Fibroblast of lung (primary cell): ENCODE measurements at regions not wholly inside any gene's neighbourhood (a gene's known extent, or its start where the extent isn't known, plus 50 kb on each side); places are given as distances from the start of the nearest gene placed in this dataset.
A peak's percentile ranks its signal among the peaks of the same experiment; 100 is the strongest.

Source experiments
- DNase-seq, 2 donors: peaks; one replicate each; pipeline versions ENCODE4 v3.0.0 to v3.0.0-alpha.2; 2010; ENCODE audit warnings: low read depth in 2 of 2
- H2AFZ ChIP-seq: 2 replicates; pipeline ENCODE4 v1.5.1; 2012; ENCODE audit warnings: low read length, control low read depth, inconsistent platforms
- H3K27ac ChIP-seq: 2 replicates; pipeline ENCODE4 v1.5.1; 2011; ENCODE audit warnings: low read length, control low read depth; ENCODE audit not compliant: insufficient read depth
- H3K27me3 ChIP-seq: 2 replicates; pipeline ENCODE4 v1.5.1; 2011; ENCODE audit warnings: mild to moderate bottlenecking, low read length; ENCODE audit not compliant: control insufficient read depth, insufficient read depth
- H3K36me3 ChIP-seq: 2 replicates; pipeline ENCODE4 v1.5.1; 2011; ENCODE audit warnings: low read length; ENCODE audit not compliant: control insufficient read depth, insufficient read depth
- H3K4me1 ChIP-seq: 2 replicates; pipeline ENCODE4 v1.5.1; 2011; ENCODE audit warnings: low read length; ENCODE audit not compliant: control insufficient read depth, insufficient read depth; ENCODE audit errors: extremely low read depth
- H3K4me2 ChIP-seq: 2 replicates; pipeline ENCODE4 v1.5.1; 2011; ENCODE audit warnings: low read length, control low read depth; ENCODE audit not compliant: insufficient read depth; ENCODE audit errors: extremely low read depth
- H3K4me3 ChIP-seq, 4 experiments: fragments of 200-600 bp in 1 of 4; sonication (generic) in 1 of 4; replicated peaks in 1 of 4; 2 replicates each; pipeline ENCODE4 v1.5.1; 2011 to 2016; ENCODE audit warnings: low read length in 4 of 4, low read depth in 3 of 4, mild to moderate bottlenecking in 3 of 4, control low read depth in 2 of 4, inconsistent platforms in 1 of 4, mixed read lengths in 1 of 4; ENCODE audit not compliant: insufficient read depth in 1 of 4; ENCODE audit errors: control extremely low read depth in 1 of 4
- H3K79me2 ChIP-seq: 2 replicates; pipeline ENCODE4 v1.5.1; 2012; ENCODE audit warnings: mild to moderate bottlenecking, low read length, inconsistent platforms; ENCODE audit not compliant: control insufficient read depth, insufficient read depth
- H3K9ac ChIP-seq: 2 replicates; pipeline ENCODE4 v1.5.1; 2011; ENCODE audit warnings: mild to moderate bottlenecking, low read length, control low read depth; ENCODE audit not compliant: insufficient read depth
- H3K9me3 ChIP-seq: 2 replicates; pipeline ENCODE4 v1.5.1; 2012; ENCODE audit warnings: low read depth, low read length; ENCODE audit not compliant: control insufficient read depth, insufficient read depth
- H4K20me1 ChIP-seq: 2 replicates; pipeline ENCODE4 v1.5.1; 2011; ENCODE audit warnings: low read length; ENCODE audit not compliant: control insufficient read depth, insufficient read depth; ENCODE audit errors: extremely low read depth
- EZH2 ChIP-seq: IDR thresholded peaks from 2 replicates; pipeline ENCODE4 v1.5.1; 2012; ENCODE audit warnings: low read length, control low read depth, mild to moderate bottlenecking; ENCODE audit errors: missing control alignments
- TF ChIP-seq, protein P1 (sequence below), 2 donors: IDR thresholded peaks in 1 of 2; conservative IDR thresholded peaks in 1 of 2; 1 replicate in 1 of 2; 2 replicates in 1 of 2; pipeline ENCODE4 v1.5.1; 2011 to 2012; ENCODE audit warnings: low read length in 2 of 2, control low read depth in 1 of 2, inconsistent platforms in 1 of 2, low read depth in 1 of 2, mild to moderate bottlenecking in 1 of 2

DNA sequence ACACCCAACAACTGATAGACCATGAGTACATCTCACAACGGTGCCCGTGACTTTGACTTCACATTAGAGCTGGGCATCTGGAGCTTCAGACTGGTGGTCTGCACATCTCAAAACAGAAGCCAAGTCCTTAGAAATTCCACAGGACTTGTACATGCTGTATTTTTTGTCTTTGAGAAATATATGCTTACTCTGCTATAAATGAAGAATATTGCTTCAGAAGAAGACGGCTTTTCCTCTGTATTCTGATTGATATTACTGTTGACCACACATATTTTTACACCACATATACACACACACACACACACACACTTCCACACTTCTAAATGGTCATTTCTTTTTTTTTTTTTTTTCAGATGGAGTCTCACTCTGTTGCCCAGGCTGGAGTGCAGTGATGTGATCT lies 338.3 kb upstream of the KIF2A start:
- no peak overlapping the region for H3K4me2 ChIP-seq
- H3K27ac ChIP-seq: no peak overlapping the region
- no peaks in the 10 kb centered on the region for H3K9me3 ChIP-seq
- H3K79me2 ChIP-seq: no peaks in the 10 kb centered on the region
- peaks cover 3% of the 10 kb centered on the region for H3K4me1 ChIP-seq
- no peaks in the 10 kb centered on the region for H3K36me3 ChIP-seq
- no peak for DNase-seq
- H2AFZ ChIP-seq: no peak overlapping the region
- H3K4me3 ChIP-seq: no peak overlapping the region
- no peaks in the 10 kb centered on the region for H3K27me3 ChIP-seq
- H4K20me1 ChIP-seq: no peaks in the 10 kb centered on the region
- H3K9ac ChIP-seq: no peak overlapping the region
- TF ChIP-seq, protein P1, sequence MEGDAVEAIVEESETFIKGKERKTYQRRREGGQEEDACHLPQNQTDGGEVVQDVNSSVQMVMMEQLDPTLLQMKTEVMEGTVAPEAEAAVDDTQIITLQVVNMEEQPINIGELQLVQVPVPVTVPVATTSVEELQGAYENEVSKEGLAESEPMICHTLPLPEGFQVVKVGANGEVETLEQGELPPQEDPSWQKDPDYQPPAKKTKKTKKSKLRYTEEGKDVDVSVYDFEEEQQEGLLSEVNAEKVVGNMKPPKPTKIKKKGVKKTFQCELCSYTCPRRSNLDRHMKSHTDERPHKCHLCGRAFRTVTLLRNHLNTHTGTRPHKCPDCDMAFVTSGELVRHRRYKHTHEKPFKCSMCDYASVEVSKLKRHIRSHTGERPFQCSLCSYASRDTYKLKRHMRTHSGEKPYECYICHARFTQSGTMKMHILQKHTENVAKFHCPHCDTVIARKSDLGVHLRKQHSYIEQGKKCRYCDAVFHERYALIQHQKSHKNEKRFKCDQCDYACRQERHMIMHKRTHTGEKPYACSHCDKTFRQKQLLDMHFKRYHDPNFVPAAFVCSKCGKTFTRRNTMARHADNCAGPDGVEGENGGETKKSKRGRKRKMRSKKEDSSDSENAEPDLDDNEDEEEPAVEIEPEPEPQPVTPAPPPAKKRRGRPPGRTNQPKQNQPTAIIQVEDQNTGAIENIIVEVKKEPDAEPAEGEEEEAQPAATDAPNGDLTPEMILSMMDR (conservative IDR thresholded peaks at IDR 0.05 in 1 of 2, IDR thresholded peaks at IDR 0.05 in 1 of 2; ENCODE audit: low read depth in 1 of 2, low read length in 2 of 2): no peak
- TF ChIP-seq EZH2: no peak

DNA sequence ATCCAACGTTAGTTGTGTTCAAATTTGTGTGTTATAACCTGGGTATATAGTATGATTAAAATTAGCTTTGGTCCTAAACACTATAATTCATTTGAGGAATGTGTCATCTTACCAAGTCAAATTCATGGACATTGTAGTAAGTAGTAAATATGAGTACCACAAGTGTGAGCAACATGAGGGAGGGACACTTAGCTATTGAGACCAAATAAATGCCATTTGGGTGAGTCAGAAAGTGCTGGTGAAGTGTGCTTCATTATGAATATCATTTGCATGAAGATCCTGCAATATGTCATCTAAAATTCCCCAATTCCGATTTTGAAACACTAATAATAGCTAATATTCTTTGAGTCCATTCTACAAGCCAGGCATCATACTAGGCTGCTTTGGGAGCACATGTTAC lies 336.7 kb upstream of the KIF2A start:
- H3K4me3 ChIP-seq: no peak overlapping the region
- no peaks in the 10 kb centered on the region for H3K27me3 ChIP-seq
- H3K4me1 ChIP-seq: peaks cover 3% of the 10 kb centered on the region
- H3K4me2 ChIP-seq: no peak overlapping the region
- no peaks in the 10 kb centered on the region for H3K79me2 ChIP-seq
- no peak overlapping the region for H3K27ac ChIP-seq
- H3K9me3 ChIP-seq: no peaks in the 10 kb centered on the region
- no peak overlapping the region for H3K9ac ChIP-seq
- no peaks in the 10 kb centered on the region for H4K20me1 ChIP-seq
- DNase-seq: peak; percentile 1 to 46
- H2AFZ ChIP-seq: no peak overlapping the region
- no peaks in the 10 kb centered on the region for H3K36me3 ChIP-seq
- TF ChIP-seq EZH2: no peak
- TF ChIP-seq, protein P1 (conservative IDR thresholded peaks at IDR 0.05 in 1 of 2, IDR thresholded peaks at IDR 0.05 in 1 of 2; ENCODE audit: low read depth in 1 of 2, low read length in 2 of 2): no peak

DNA sequence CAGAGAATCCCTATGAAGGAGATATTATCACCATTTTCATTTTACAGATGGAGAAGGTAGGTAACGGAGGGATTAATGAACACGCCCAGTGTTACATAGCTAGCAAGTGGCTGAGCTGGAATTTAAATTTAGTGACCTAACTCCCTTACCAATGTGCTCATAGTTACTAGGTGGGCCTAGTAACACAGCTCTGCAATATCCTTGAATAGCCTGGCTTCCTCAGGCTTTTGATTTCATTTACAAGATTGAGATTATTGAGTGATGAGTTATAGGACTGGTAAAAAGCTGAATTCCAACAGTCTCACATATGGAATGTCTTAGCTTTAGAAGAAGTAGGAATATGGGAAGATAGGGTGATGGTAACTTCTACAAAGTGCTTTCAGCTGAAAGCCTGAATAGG lies 336.3 kb upstream of the KIF2A start:
- no peak for TF ChIP-seq EZH2
- TF ChIP-seq, protein P1 (conservative IDR thresholded peaks at IDR 0.05 in 1 of 2, IDR thresholded peaks at IDR 0.05 in 1 of 2; ENCODE audit: low read depth in 1 of 2, low read length in 2 of 2): no peak
- no peaks in the 10 kb centered on the region for H3K27me3 ChIP-seq
- no peak for DNase-seq
- peaks cover 3% of the 10 kb centered on the region for H3K4me1 ChIP-seq
- no peak overlapping the region for H3K9ac ChIP-seq
- no peak overlapping the region for H2AFZ ChIP-seq
- H3K4me2 ChIP-seq: no peak overlapping the region
- H3K36me3 ChIP-seq: no peaks in the 10 kb centered on the region
- H3K4me3 ChIP-seq: no peak overlapping the region
- no peak overlapping the region for H3K27ac ChIP-seq
- no peaks in the 10 kb centered on the region for H4K20me1 ChIP-seq
- H3K9me3 ChIP-seq: no peaks in the 10 kb centered on the region
- H3K79me2 ChIP-seq: no peaks in the 10 kb centered on the region
